Activated naive CD4-positive, alpha-beta T cell treated with anti-CD3 and anti-CD28 coated beads, Interleukin-2, amount 10 ng/mL, durations not matched to agents 7 days and 5 days (primary cell): ENCODE measurements at regions not wholly inside any gene's neighbourhood (a gene's known extent, or its start where the extent isn't known, plus 50 kb on each side); places are given as distances from the start of the nearest gene placed in this dataset.
"Not testable (repeated sequence)": the region's sequence is repeated elsewhere in the genome, so short reads cannot be mapped to it uniquely, and the experiment has no call there.

Source experiments
- CTCF ChIA-PET: fragments of 350-600 bp; sonication (Branson Sonifier 250); formaldehyde crosslinking; loops from one replicate; lab custom pipeline; 2021; ENCODE audit warnings: antibody characterized with exemption; lab: Charles Lee
- DNase-seq: peaks from one replicate; pipeline ENCODE4 v3.0.0-alpha.2; 2020
- H3K27ac Mint-ChIP-seq: one replicate; pipeline ENCODE4 v1.8.0; 2021; ENCODE audit warnings: mild to moderate bottlenecking, moderate library complexity, mixed read lengths
- H3K27me3 Mint-ChIP-seq: one replicate; pipeline ENCODE4 v1.8.0; 2021; ENCODE audit warnings: mild to moderate bottlenecking, mixed read lengths
- H3K36me3 Mint-ChIP-seq: one replicate; pipeline ENCODE4 v1.8.0; 2021; ENCODE audit warnings: mixed read lengths
- H3K4me1 Mint-ChIP-seq: one replicate; pipeline ENCODE4 v1.8.0; 2021; ENCODE audit warnings: mixed read lengths
- H3K4me3 Mint-ChIP-seq: one replicate; pipeline ENCODE4 v1.8.0; 2021; ENCODE audit warnings: mild to moderate bottlenecking, moderate library complexity, mixed read lengths
- H3K9me3 Mint-ChIP-seq: one replicate; pipeline ENCODE4 v1.8.0; 2021; ENCODE audit warnings: mixed read lengths

DNA sequence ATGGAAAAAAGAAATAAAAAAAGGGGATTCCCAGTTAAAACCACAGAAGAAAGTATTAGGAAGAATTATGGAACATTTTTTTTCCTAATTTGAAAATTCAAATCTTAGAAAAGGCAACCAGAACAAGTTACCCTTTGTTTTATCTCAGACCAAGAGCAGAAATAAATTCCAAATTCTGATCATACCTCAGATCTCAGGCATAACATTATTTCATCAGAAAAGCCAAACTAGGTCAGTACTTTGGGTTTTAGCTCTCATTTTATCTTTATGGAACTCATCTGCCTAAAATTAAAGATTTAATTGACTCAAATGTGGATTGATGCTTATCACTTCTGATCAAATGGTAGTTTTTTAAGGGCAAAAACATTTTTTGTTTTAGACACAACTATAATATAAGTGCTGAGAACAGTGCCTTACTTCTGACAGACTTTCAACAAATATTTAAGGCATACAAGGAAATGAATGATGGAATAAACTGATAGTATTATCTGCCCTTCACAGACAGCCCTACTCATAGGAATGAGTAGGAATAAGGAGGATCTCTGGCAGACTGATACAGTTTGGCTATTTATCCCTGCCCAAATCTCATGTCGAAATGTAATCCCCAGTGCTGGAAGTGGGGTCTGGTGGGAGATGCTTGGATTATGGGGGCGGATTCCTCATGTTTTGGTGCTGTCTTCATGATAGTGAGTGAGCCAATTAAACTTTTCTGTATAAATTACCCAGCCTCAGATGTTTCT lies 245.3 kb upstream of the PITX2 start:
- no peak overlapping the region for H3K4me3 Mint-ChIP-seq
- CTCF ChIA-PET: no interaction called here
- H3K27ac Mint-ChIP-seq: no peak overlapping the region
- no peak for DNase-seq
- H3K36me3 Mint-ChIP-seq: no peaks in the 10 kb centered on the region
- no peaks in the 10 kb centered on the region for H3K27me3 Mint-ChIP-seq
- H3K9me3 Mint-ChIP-seq: no peaks in the 10 kb centered on the region
- H3K4me1 Mint-ChIP-seq: no peaks in the 10 kb centered on the region

DNA sequence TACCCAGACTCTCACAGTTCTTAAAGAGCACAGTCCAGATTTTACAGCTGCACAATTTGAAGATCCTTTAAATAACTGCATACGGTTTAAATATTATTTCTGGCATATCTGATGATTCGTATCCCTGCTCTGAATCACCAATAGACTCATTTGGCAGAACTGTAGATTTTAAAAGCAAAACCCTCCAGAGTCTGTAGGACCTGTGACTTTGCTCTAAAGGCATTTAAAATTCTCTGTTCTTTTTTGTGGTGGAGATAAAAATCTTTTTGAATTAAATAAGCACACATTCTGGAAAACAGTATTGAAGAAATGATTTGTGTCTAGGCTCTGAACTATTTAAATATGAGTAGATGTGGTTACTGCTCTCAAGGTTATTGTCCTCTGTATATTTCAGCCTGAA lies 246.2 kb upstream of the PITX2 start:
- H3K27me3 Mint-ChIP-seq: no peaks in the 10 kb centered on the region
- no peak overlapping the region for H3K4me3 Mint-ChIP-seq
- no peak for DNase-seq
- H3K9me3 Mint-ChIP-seq: no peaks in the 10 kb centered on the region
- no peaks in the 10 kb centered on the region for H3K36me3 Mint-ChIP-seq
- no peak overlapping the region for H3K27ac Mint-ChIP-seq
- CTCF ChIA-PET: no interaction called here
- no peaks in the 10 kb centered on the region for H3K4me1 Mint-ChIP-seq

DNA sequence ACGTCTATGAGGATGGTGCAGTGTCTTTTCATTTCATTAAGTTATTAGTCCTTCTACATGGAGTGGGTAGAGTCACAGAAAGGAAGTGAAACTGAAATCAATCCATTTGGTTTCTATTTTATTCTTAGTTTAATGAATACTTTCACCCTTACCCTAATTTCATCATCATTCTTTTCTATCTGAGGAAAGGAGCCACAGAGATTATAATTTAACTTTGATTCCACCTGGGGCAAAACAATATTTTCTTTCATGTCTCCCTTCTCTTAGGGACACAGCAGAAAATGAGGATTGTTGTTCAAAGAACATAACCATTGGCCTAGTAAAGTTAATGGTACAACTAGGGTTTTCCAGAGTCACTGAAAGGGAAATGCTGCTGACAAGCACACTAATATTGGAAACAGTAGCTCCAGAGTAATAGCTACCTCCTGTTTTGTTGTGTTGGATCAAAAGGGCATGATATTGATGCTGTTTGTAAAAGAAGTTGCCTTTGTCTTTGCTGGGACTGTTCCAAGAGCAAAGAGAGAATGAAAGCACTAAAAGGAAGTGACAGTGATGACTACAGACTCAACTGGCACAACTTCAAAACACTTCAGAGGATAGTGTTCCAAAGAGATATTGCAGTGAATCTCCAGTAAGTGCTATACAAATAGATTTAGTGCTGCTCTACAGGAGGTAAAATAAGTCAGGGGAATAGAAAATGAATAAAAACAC lies 247.1 kb upstream of the PITX2 start:
- no peaks in the 10 kb centered on the region for H3K4me1 Mint-ChIP-seq
- H3K36me3 Mint-ChIP-seq: no peaks in the 10 kb centered on the region
- H3K27ac Mint-ChIP-seq: no peak overlapping the region
- CTCF ChIA-PET: no interaction called here
- no peaks in the 10 kb centered on the region for H3K27me3 Mint-ChIP-seq
- no peak overlapping the region for H3K4me3 Mint-ChIP-seq
- no peaks in the 10 kb centered on the region for H3K9me3 Mint-ChIP-seq
- no peak for DNase-seq

DNA sequence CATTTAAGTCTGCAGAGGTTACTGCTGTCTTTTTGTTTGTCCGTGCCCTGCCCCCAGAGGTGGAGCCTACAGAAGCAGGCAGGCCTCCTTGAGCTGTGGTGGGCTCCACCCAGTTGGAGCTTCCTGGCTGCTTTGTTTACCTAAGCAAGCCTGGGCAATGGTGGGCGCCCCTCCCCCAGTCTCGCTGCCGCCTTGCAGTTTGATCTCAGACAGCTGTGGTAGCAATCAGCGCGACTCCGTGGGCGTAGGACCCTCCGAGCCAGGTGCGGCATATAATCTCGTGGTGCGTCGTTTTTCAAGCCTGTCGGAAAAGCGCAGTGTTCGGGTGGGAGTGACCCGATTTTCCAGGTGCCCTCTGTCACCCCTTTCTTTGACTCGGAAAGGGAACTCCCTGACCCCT lies 253.3 kb upstream of the PITX2 start:
- H3K27me3 Mint-ChIP-seq, DNase-seq, CTCF ChIA-PET, H3K27ac Mint-ChIP-seq, H3K36me3 Mint-ChIP-seq, H3K4me1 Mint-ChIP-seq, H3K4me3 Mint-ChIP-seq, H3K9me3 Mint-ChIP-seq: not testable (repeated sequence)

DNA sequence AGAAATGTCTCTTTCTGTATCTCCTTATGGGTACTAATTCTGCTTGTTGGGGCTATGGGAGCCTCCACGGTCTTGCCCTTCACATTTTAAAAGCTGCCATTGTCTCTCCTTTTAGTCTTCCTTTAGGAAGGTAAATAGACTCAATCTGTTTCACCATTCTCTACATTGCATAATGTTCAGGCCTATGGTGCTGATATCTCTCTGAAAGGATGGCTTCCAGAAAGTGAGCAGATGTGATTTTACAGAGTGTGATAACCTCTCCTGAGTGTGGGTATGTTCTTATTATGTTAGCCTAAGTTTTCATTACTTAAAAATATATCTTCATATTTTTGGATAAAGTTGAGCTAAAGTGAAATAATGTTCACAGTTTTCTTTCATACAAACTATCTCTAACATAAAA lies 254.0 kb upstream of the PITX2 start:
- no peak overlapping the region for H3K4me3 Mint-ChIP-seq
- H3K27me3 Mint-ChIP-seq: no peaks in the 10 kb centered on the region
- peaks cover 6% of the 10 kb centered on the region for H3K9me3 Mint-ChIP-seq
- no peak for DNase-seq
- no peaks in the 10 kb centered on the region for H3K36me3 Mint-ChIP-seq
- H3K27ac Mint-ChIP-seq: no peak overlapping the region
- no peaks in the 10 kb centered on the region for H3K4me1 Mint-ChIP-seq
- CTCF ChIA-PET: no interaction called here

DNA sequence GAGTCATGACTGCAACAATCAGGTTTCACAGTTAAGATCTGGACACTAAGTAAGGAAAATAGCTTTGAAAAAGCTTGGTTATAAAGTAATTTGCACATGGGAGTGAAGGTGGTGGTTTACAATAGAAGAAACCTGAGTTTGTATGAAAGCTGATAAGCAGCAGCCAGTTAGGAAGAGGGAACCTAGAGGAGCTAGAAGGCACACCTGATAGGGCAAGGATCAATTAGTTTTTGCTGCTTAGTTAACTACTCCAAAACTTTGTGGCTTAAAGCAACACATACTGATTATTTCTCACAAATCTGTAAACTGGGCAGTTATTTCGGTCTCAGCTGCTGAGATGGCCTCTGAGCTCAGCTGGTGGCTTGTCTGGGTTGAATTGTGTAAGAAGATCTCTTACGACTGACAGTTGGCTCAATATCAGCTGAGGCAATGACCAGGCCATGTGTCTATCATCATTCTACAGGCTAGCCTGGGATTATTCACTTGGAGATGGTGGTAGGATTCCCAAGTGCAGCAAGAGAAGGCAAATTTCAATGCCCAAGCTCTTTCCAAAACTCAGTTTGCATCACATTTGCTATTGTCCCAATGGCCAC lies 255.0 kb upstream of the PITX2 start:
- Mint-ChIP-seq H3K4me3 (no peak overlapping the region), H3K27me3 (no peaks in the 10 kb centered on the region), H3K9me3 (peaks cover 6% of the 10 kb centered on the region), H3K27ac (no peak overlapping the region), H3K36me3 (no peaks in the 10 kb centered on the region), H3K4me1 (no peaks in the 10 kb centered on the region)
- no peak for DNase-seq
- CTCF ChIA-PET: no interaction called here

DNA sequence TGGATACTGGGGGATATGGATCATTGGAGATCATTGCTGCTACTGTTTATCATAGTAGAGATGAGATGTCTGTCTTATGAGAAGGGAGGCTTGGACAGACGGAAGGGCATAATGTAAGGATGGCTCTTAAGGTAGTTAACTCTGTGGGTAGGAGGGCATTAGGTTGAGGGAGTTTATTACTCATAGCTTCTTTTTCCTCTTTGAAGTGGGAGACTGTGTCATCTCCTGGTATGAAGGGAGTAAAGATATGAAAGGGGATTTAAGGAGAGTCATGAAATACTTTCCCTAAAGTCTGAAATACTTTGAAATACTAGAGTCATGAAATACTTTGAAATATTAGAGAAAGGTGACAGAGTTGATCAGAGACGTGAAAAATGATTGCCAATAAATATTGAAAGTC lies 255.5 kb upstream of the PITX2 start:
- Mint-ChIP-seq H3K4me3 (no peak overlapping the region), H3K27me3 (no peaks in the 10 kb centered on the region), H3K27ac (no peak overlapping the region), H3K9me3 (peaks cover 6% of the 10 kb centered on the region), H3K36me3 (no peaks in the 10 kb centered on the region), H3K4me1 (no peaks in the 10 kb centered on the region)
- DNase-seq: no peak
- CTCF ChIA-PET: no interaction called here

DNA sequence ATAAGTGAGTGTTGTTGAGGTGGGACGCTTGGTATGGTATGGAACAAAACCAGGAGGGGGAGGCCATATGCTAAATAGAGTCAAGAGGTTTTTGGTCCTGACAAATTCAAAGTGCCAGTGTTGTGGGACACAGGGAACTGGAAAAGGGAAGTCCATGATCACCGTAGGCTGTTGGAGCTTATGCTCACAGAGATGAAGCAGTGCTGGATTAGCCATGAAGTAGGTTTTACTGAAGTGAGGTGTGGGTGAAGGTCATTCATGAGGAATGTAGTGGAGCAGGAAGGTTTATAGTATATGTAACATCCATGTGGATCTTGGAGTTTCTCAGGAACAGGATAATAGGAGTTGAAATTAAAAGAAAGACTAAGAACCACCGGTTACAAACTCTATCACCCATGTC lies 256.1 kb upstream of the PITX2 start:
- no peak for DNase-seq
- Mint-ChIP-seq H3K27me3 (no peaks in the 10 kb centered on the region), H3K36me3 (no peaks in the 10 kb centered on the region), H3K4me1 (no peaks in the 10 kb centered on the region), H3K27ac (no peak overlapping the region), H3K4me3 (no peak overlapping the region), H3K9me3 (peaks cover 6% of the 10 kb centered on the region)
- CTCF ChIA-PET: no interaction called here

DNA sequence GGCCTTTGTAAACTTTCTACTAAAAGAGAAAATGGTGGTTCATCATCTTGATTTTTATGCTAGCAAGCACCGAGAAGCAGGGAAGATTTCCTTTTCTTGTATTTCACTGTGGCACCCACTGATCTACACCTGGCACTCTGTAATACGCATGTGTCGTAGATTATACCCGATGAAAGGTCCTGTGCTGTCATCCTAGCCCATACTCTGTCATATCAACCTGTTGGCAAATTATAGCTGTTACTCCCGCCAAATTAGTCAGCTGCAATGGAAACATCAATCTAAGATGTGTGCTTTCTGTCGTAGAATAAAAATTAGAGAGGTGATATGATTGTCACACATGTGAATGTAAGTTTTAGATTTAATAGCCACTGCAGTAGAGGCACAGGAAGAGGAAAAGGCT lies 263.4 kb upstream of the PITX2 start:
- no peaks in the 10 kb centered on the region for H3K4me1 Mint-ChIP-seq
- no peaks in the 10 kb centered on the region for H3K27me3 Mint-ChIP-seq
- H3K27ac Mint-ChIP-seq: no peak overlapping the region
- H3K9me3 Mint-ChIP-seq: peaks cover 1% of the 10 kb centered on the region
- no peaks in the 10 kb centered on the region for H3K36me3 Mint-ChIP-seq
- no peak overlapping the region for H3K4me3 Mint-ChIP-seq
- DNase-seq: no peak
- CTCF ChIA-PET: no interaction called here

DNA sequence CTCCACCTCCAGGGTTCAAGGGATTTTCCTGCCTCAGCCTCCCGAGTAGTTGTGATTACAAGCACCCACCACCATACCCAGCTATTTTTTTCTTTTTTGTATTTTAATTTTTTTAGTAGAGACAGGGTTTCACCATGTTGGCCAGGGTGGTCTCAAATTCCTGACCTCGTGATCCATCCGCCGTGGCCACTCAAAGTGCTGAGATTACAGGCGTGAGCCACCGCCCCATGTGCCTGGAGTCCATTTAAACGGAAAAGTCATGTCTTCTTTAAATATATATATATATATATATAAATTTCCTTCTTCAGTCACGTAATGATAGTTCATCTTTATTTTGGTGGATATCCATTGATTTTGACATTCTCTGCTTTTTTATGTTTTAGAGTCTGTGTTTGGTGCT lies 264.0 kb upstream of the PITX2 start:
- no peak overlapping the region for H3K4me3 Mint-ChIP-seq
- no peaks in the 10 kb centered on the region for H3K4me1 Mint-ChIP-seq
- no peaks in the 10 kb centered on the region for H3K9me3 Mint-ChIP-seq
- DNase-seq: no peak
- no peaks in the 10 kb centered on the region for H3K36me3 Mint-ChIP-seq
- H3K27ac Mint-ChIP-seq: no peak overlapping the region
- H3K27me3 Mint-ChIP-seq: no peaks in the 10 kb centered on the region
- CTCF ChIA-PET: no interaction called here

DNA sequence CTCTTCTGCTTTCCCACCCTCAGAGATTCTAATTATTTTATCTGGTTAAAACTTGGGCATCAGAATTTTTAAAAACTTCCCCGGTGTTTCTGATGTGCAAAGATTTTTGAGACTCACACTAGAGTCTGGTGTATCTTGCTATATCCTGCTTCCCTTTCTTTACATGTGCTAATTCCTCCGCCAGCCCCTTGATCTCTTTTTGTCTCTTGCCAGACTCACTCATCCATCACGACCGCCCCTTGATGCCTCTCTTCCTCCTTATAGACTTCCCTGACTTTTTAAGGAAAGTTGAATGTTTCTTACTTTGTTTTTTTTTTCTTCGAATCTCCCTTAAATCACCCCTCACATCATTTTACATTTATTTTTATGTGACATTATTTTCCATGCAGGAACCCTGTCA lies 274.9 kb upstream of the PITX2 start:
- no peaks in the 10 kb centered on the region for H3K4me1 Mint-ChIP-seq
- CTCF ChIA-PET: no interaction called here
- no peak overlapping the region for H3K4me3 Mint-ChIP-seq
- DNase-seq: no peak
- H3K27me3 Mint-ChIP-seq: no peaks in the 10 kb centered on the region
- no peaks in the 10 kb centered on the region for H3K9me3 Mint-ChIP-seq
- no peak overlapping the region for H3K27ac Mint-ChIP-seq
- no peaks in the 10 kb centered on the region for H3K36me3 Mint-ChIP-seq

DNA sequence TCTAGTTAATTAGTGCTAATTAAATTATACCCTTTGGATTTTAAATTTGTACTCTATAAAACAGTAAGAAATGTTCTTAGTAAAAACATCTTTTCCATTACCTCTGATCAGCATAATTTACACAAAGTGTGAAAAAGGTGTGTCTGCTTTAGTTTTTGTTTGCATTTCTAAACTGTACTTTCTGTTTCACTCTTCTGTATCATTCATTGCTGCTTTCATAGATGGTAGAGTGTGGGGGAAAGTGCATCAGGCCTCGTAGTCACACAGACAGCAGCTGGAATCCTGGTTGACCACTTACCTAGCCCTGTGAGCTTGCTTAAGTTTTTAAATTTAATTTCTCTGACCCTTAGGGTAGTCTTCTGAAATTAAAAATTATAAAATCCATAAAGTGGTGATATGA lies 275.4 kb upstream of the PITX2 start:
- H3K4me3 Mint-ChIP-seq: no peak overlapping the region
- H3K36me3 Mint-ChIP-seq: no peaks in the 10 kb centered on the region
- H3K4me1 Mint-ChIP-seq: no peaks in the 10 kb centered on the region
- no peaks in the 10 kb centered on the region for H3K27me3 Mint-ChIP-seq
- CTCF ChIA-PET: no interaction called here
- no peak overlapping the region for H3K27ac Mint-ChIP-seq
- no peaks in the 10 kb centered on the region for H3K9me3 Mint-ChIP-seq
- no peak for DNase-seq

DNA sequence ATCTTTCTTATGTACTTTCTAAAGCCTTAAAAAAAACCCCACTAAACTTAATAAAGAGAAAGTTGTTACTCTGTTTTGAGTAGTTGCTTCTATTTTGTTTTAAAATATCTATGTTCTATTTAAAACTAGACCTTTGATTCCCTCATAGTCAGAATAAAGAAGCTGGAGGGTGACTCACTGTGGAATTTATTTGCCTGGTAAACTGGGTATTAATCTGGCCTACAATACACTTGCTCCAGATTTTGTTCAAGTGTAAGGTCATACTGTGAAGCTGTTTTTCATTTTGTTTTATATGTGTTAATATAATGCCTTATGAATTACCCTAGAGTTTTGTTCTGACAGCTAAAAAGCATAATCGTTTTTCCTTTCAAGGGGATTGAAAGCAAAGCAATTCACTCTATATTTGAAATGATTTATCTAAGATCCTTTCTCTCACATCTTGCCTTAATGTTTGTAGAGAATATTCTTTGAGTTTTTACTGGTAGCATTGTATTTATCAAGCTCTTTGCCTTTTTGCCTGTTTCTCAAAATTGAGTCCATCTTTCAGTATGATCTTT lies 277.4 kb upstream of the PITX2 start:
- no peak overlapping the region for H3K4me3 Mint-ChIP-seq
- H3K27me3 Mint-ChIP-seq: no peaks in the 10 kb centered on the region
- CTCF ChIA-PET: no interaction called here
- DNase-seq: no peak
- no peaks in the 10 kb centered on the region for H3K4me1 Mint-ChIP-seq
- no peaks in the 10 kb centered on the region for H3K9me3 Mint-ChIP-seq
- H3K36me3 Mint-ChIP-seq: no peaks in the 10 kb centered on the region
- H3K27ac Mint-ChIP-seq: no peak overlapping the region

DNA sequence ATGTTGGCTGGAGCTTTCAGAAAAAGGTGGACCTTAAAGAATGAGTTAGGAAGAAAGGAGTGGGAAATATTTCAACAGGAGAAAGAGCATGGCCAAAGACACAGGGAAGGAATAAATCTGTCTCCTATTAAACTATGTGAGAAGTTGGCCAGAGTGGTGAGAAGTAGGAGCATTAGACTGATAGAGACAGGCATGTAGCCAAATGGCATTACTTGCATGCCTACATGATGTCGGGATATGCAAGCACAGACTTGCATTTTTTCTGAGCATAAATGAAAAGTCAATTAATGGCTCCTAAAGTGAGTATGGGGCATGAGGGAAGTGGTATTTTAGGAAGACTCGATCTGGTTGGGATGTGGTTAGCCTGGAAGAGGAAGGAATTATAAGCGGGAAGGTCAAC lies 279.6 kb upstream of the PITX2 start:
- CTCF ChIA-PET: no interaction called here
- no peak overlapping the region for H3K27ac Mint-ChIP-seq

More for the DNA sequence above, 279.6 kb upstream of the PITX2 start:
- H3K27me3 Mint-ChIP-seq: no peaks in the 10 kb centered on the region
- H3K4me1 Mint-ChIP-seq: no peaks in the 10 kb centered on the region
- no peak overlapping the region for H3K4me3 Mint-ChIP-seq
- H3K36me3 Mint-ChIP-seq: no peaks in the 10 kb centered on the region
- H3K9me3 Mint-ChIP-seq: no peaks in the 10 kb centered on the region
- no peak for DNase-seq
